HepG2 (cell line): ENCODE measurements at regions not wholly inside any gene's neighbourhood (a gene's known extent, or its start where the extent isn't known, plus 50 kb on each side); places are given as distances from the start of the nearest gene placed in this dataset.
A peak's percentile ranks its signal among the peaks of the same experiment; 100 is the strongest.

ENCODE experiments used
- ATAC-seq: fragments of 200-7000 bp; cut with Tn5 transposase; 3 replicates; pipeline ENCODE4 v1.9.1; 2020; ENCODE audit warnings: mild to moderate bottlenecking, moderate library complexity
- BruUV-seq: library from RNA; stranded (reverse); fragments of 400-500 nt; replicated peaks from 2 replicates; lab custom pipeline; 2021; lab: Mats Ljungman, UMichigan
- CTCF ChIA-PET: fragments of 300-600 bp; formaldehyde crosslinking; extraction: SDS; loops from one replicate; lab custom pipeline; 2021; ENCODE audit warnings: low total read pairs, inconsistent platforms, low intra/inter-chr PET ratio; lab: Yijun Ruan, JAX
- POLR2A ChIA-PET: fragments of 350-600 bp; sonication (Branson Sonifier 250); formaldehyde crosslinking; loops from one replicate; lab custom pipeline; 2020; ENCODE audit warnings: antibody characterized with exemption, inconsistent platforms; lab: Yijun Ruan, JAX
- DNase-seq: peaks from one replicate; pipeline ENCODE4 v3.0.0-alpha.2; 2015; ENCODE audit warnings: low spot score
- FAIRE-seq: peaks from 3 replicates; lab custom pipeline; 2011; peaks lifted over from hg19 to GRCh38; lab: Jason Lieb, UNC
- H2AFZ ChIP-seq: one replicate; pipeline ENCODE4 v1.6.1; 2011; ENCODE audit warnings: low read length, inconsistent platforms
- H3K27ac ChIP-seq: fragments of 300-600 bp; 3 replicates; pipeline ENCODE4 v1.8.0; 2011; ENCODE audit warnings: mixed run types, mild to moderate bottlenecking, mixed read lengths, low read length, inconsistent platforms; ENCODE audit not compliant: insufficient read depth; ENCODE audit errors: extremely low read length
- H3K27me3 ChIP-seq, 2 experiments: fragments of 200-600 bp in 1 of 2; 2 replicates in 1 of 2; 3 replicates in 1 of 2; pipeline versions ENCODE4 v1.6.0 to v1.8.0; 2011; ENCODE audit warnings: low read length in 2 of 2, mild to moderate bottlenecking in 2 of 2, moderate library complexity in 2 of 2, inconsistent platforms in 1 of 2; ENCODE audit not compliant: insufficient read depth in 2 of 2, control insufficient read depth in 1 of 2
- H3K36me3 ChIP-seq, 2 experiments: fragments of 200-600 bp in 1 of 2; replicated peaks in 1 of 2; 2 replicates in 1 of 2; 3 replicates in 1 of 2; pipeline versions ENCODE4 v1.5.1 to v1.8.0; 2011; ENCODE audit warnings: low read length in 2 of 2, inconsistent platforms in 1 of 2; ENCODE audit not compliant: insufficient read depth in 2 of 2, control insufficient read depth in 1 of 2
- H3K4me1 ChIP-seq: 2 replicates; pipeline ENCODE4 v1.5.1; 2012; ENCODE audit warnings: low read length, inconsistent platforms; ENCODE audit not compliant: insufficient read depth
- H3K4me2 ChIP-seq: 2 replicates; pipeline ENCODE4 v1.6.0; 2011; ENCODE audit warnings: low read depth, low read length, inconsistent platforms
- H3K4me3 ChIP-seq, 3 experiments: fragments of 200-600 bp in 1 of 3; sonication (generic), shearing (Covaris generic) in 1 of 3; replicated peaks in 1 of 3; 2 replicates each; pipeline ENCODE4 v1.5.1; 2011 to 2016; ENCODE audit warnings: low read length in 3 of 3, inconsistent platforms in 2 of 3, low read depth in 2 of 3, mild to moderate bottlenecking in 2 of 3, control low read depth in 1 of 3, mixed read lengths in 1 of 3; ENCODE audit not compliant: insufficient read depth in 1 of 3
- H3K79me2 ChIP-seq: one replicate; pipeline ENCODE4 v1.6.1; 2011; ENCODE audit warnings: low read length, inconsistent platforms; ENCODE audit not compliant: insufficient read depth
- H3K9ac ChIP-seq: 2 replicates; pipeline ENCODE4 v1.6.0; 2011; ENCODE audit warnings: mild to moderate bottlenecking, low read depth, low read length, inconsistent platforms; ENCODE audit not compliant: insufficient read depth
- H3K9me3 ChIP-seq: 2 replicates; pipeline ENCODE4 v1.5.1; 2012; ENCODE audit warnings: mild to moderate bottlenecking, low read length
- H4K20me1 ChIP-seq: 2 replicates; pipeline ENCODE4 v1.6.0; 2011; ENCODE audit warnings: inconsistent platforms, mild to moderate bottlenecking, low read length, moderate library complexity; ENCODE audit not compliant: insufficient read depth
- ELF1 ChIP-seq: sonication (generic); formaldehyde crosslinking; IDR thresholded peaks from 2 replicates; pipeline ENCODE4 v1.4.0; 2020; ENCODE audit warnings: missing genetic modification reagents
- FOSL2 ChIP-seq: sonication (generic); formaldehyde crosslinking; IDR thresholded peaks from 2 replicates; pipeline ENCODE4 v1.4.0; 2020; ENCODE audit warnings: missing genetic modification reagents
- HMGXB3 ChIP-seq: sonication (generic); formaldehyde crosslinking; IDR thresholded peaks from 2 replicates; pipeline ENCODE4 v1.4.0; 2020; ENCODE audit warnings: missing genetic modification reagents, borderline replicate concordance
- HNF4G ChIP-seq, 2 experiments: sonication (generic) in 1 of 2; formaldehyde crosslinking in 1 of 2; IDR thresholded peaks; 2 replicates each; pipeline versions ENCODE4 v1.4.0 to v1.6.1; 2011 to 2020; ENCODE audit warnings: borderline replicate concordance in 2 of 2, low read depth in 2 of 2, mild to moderate bottlenecking in 2 of 2, low read length in 1 of 2, missing genetic modification reagents in 1 of 2, moderate library complexity in 1 of 2
- KAT7 ChIP-seq: IDR thresholded peaks from 2 replicates; pipeline ENCODE4 v1.6.1; 2018; ENCODE audit warnings: borderline replicate concordance, missing compliant biosample characterization
- NFATC3 ChIP-seq: sonication (generic); formaldehyde crosslinking; IDR thresholded peaks from 2 replicates; pipeline ENCODE4 v1.5.1; 2020; ENCODE audit warnings: mild to moderate bottlenecking, missing genetic modification reagents
- PCBP2 ChIP-seq: fragments of 200-400 bp; formaldehyde crosslinking; optimal IDR thresholded peaks from 2 replicates; pipeline ENCODE3; 2018; ENCODE audit warnings: low read length, low read depth; ENCODE audit not compliant: poor library complexity, severe bottlenecking
- SOX13 ChIP-seq, 3 experiments: fragments of 450-650 bp in 1 of 3; sonication (generic) in 1 of 3; formaldehyde crosslinking in 1 of 3; IDR thresholded peaks in 2 of 3; conservative IDR thresholded peaks in 1 of 3; 2 replicates each; pipeline versions ENCODE4 v1.5.0 to v1.6.1; 2016 to 2020; ENCODE audit warnings: antibody characterized with exemption in 1 of 3, mild to moderate bottlenecking in 1 of 3, missing compliant biosample characterization in 1 of 3, missing genetic modification reagents in 1 of 3, moderate library complexity in 1 of 3
- STAG1 ChIP-seq: sonication (generic); formaldehyde crosslinking; IDR thresholded peaks from 2 replicates; pipeline ENCODE4 v1.4.0; 2020; ENCODE audit warnings: missing genetic modification reagents
- ZNF589 ChIP-seq: sonication (generic); formaldehyde crosslinking; conservative IDR thresholded peaks from 2 replicates; pipeline ENCODE4 v1.8.0; 2022; ENCODE audit warnings: mild to moderate bottlenecking, moderate library complexity, missing genetic modification reagents
- ZNF619 ChIP-seq: sonication (generic); formaldehyde crosslinking; IDR thresholded peaks from 2 replicates; pipeline ENCODE4 v1.4.0; 2020; ENCODE audit warnings: mild to moderate bottlenecking, missing genetic modification reagents
- ZNF704 ChIP-seq: sonication (generic); formaldehyde crosslinking; IDR thresholded peaks from 2 replicates; pipeline ENCODE4 v1.8.1; 2023; ENCODE audit warnings: mild to moderate bottlenecking, inconsistent platforms, moderate library complexity, missing genetic modification reagents, borderline replicate concordance
- WGBS: methylation state at CpG from one replicate; pipeline ENCODE4 v1.1.6; 2017; ENCODE audit warnings: low lambda C conversion rate; 5-methylcytosine and 5-hydroxymethylcytosine counted together
- in situ Hi-C: cut with HindIII; loops from 2 replicates; pipeline ENCODE4 v1.10.0; 2017; ENCODE audit warnings: low pct_unique_long_range_greater_than_20kb; ENCODE audit not compliant: extremely low pct_ligation_motif_present
- intact Hi-C: fragments of 100-400 bp; cut with micrococcal nuclease; formaldehyde crosslinking; loops from one replicate; pipeline ENCODE4 v1.10.0; 2022; ENCODE audit not compliant: unreplicated experiment

- no peak for ATAC-seq
- 75% methylated on average over 2 of the region's 3 CpGs for WGBS
These were observed 265.1 kb upstream of the KLF14 start for GRCh38 chr7:130998993-130999602.

GRCh38 chr7:130999926-131000325 lies 265.9 kb upstream of the KLF14 start:
- H3K9me3 ChIP-seq, result peaks cover 13% of the 10 kb centered on the region
- no peak overlapping the region for H2AFZ ChIP-seq
- in situ Hi-C loops, result no loop called here
- ChIA-PET POLR2A (no interaction called here), CTCF (no interaction called here)
- DNase-seq, result no peak
- peaks cover 9% of the 10 kb centered on the region for H4K20me1 ChIP-seq
- peaks cover 54% of the 10 kb centered on the region for H3K4me1 ChIP-seq
- intact Hi-C loops, result loop anchor here (5.0 kb wide), 1 partner anchor 58 kb away; no protein-coding TSS in a partner anchor
- no peaks in the 10 kb centered on the region for H3K27me3 ChIP-seq
- no peak overlapping the region for H3K9ac ChIP-seq
- no peak for ATAC-seq
- WGBS, result 97% methylated on average over 4 of the region's 4 CpGs
- H3K27ac ChIP-seq, result no peak overlapping the region
- peaks cover 0 to 5% of the 10 kb centered on the region in 2 experiments; a peak in 3 of 5 replicates for H3K36me3 ChIP-seq
- no TSS peak for BruUV-seq
- no peak overlapping the region for H3K4me3 ChIP-seq
- H3K4me2 ChIP-seq, result no peak overlapping the region
- FAIRE-seq, result no peak
- H3K79me2 ChIP-seq, result peaks cover 26% of the 10 kb centered on the region
- TF ChIP-seq STAG1 (CRISPR knock-in tag) (no peak), ZNF704 (CRISPR knock-in tag) (no peak), ZNF619 (CRISPR knock-in tag) (no peak), KAT7 (CRISPR knock-in tag) (no peak), ZNF589 (CRISPR knock-in tag) (no peak), ELF1 (CRISPR knock-in tag) (no peak), NFATC3 (CRISPR knock-in tag) (no peak), PCBP2 (no peak), HMGXB3 (CRISPR knock-in tag) (no peak)

More at GRCh38 chr7:130998993-130999602, 265.1 kb upstream of the KLF14 start:
- Histone ChIP-seq H3K79me2 (peaks cover 29% of the 10 kb centered on the region), H3K9me3 (peaks cover 13% of the 10 kb centered on the region), H3K36me3 (peaks cover 0 to 5% of the 10 kb centered on the region in 2 experiments; a peak in 3 of 5 replicates), H3K9ac (no peak overlapping the region), H3K4me3 (no peak overlapping the region), H3K4me1 (peaks cover 62% of the 10 kb centered on the region), H3K4me2 (no peak overlapping the region), H4K20me1 (peaks cover 9% of the 10 kb centered on the region), H3K27ac (peak overlapping the region; percentile 11), H3K27me3 (no peaks in the 10 kb centered on the region), H2AFZ (no peak overlapping the region)
- POLR2A ChIA-PET, result no interaction called here
- no TSS peak for BruUV-seq
- in situ Hi-C loops (no loop called here), intact Hi-C loops (loop anchor here (5.0 kb wide), 1 partner anchor 57 kb away; no protein-coding TSS in a partner anchor)
- TF ChIP-seq HNF4G (IDR thresholded peaks at IDR 0.05; ENCODE audit: borderline replicate concordance, low read depth, low read length) (no peak), HNF4G (CRISPR knock-in tag; IDR thresholded peaks at IDR 0.05; ENCODE audit: borderline replicate concordance, low read depth) (no peak), SOX13 (IDR thresholded peaks at IDR 0.05) (no peak), SOX13 (CRISPR knock-in tag; conservative IDR thresholded peaks at IDR 0.05 in 1 of 2, IDR thresholded peaks at IDR 0.05 in 1 of 2) (peak in 1 of 2 experiments; percentile 32; a peak in 1 of 4 replicates), FOSL2 (CRISPR knock-in tag) (0 out of 2 replicates have a peak, but pooled peaks have one; percentile 19)
- FAIRE-seq (no peak), DNase-seq (peak; percentile 35)
- CTCF ChIA-PET, result no interaction called here
